Duodenal mucosa (tissue), 2 donors: ENCODE measurements at regions not wholly inside any gene's neighbourhood (a gene's known extent, or its start where the extent isn't known, plus 50 kb on each side); places are given as distances from the start of the nearest gene placed in this dataset.

Experiments used
- H3K27ac ChIP-seq: one replicate; pipeline ENCODE4 v1.7.0; 2013; ENCODE audit warnings: low read depth, low read length
- H3K27me3 ChIP-seq, 2 donors: one replicate each; pipeline ENCODE4 v1.7.0; 2013; ENCODE audit warnings: low read length in 2 of 2, control low read depth in 1 of 2; ENCODE audit not compliant: insufficient read depth in 2 of 2, control insufficient read depth in 1 of 2
- H3K36me3 ChIP-seq, 2 donors: one replicate each; pipeline ENCODE4 v1.7.0; 2013; ENCODE audit warnings: low read length in 2 of 2, control low read depth in 1 of 2; ENCODE audit not compliant: insufficient read depth in 2 of 2, control insufficient read depth in 1 of 2
- H3K4me1 ChIP-seq, 2 donors: one replicate each; pipeline ENCODE4 v1.7.0; 2013; ENCODE audit warnings: low read length in 2 of 2, control low read depth in 1 of 2; ENCODE audit not compliant: insufficient read depth in 2 of 2, control insufficient read depth in 1 of 2
- H3K4me3 ChIP-seq, 2 donors: one replicate each; pipeline ENCODE4 v1.7.0; 2013; ENCODE audit warnings: low read length in 2 of 2, low read depth in 1 of 2
- H3K9ac ChIP-seq, 2 donors: one replicate each; pipeline ENCODE4 v1.7.0; 2013; ENCODE audit warnings: low read length in 2 of 2, low read depth in 1 of 2
- H3K9me3 ChIP-seq, 2 donors: one replicate each; pipeline ENCODE4 v1.7.0; 2013; ENCODE audit warnings: low read length in 2 of 2, control low read depth in 1 of 2; ENCODE audit not compliant: control insufficient read depth in 1 of 2

DNA sequence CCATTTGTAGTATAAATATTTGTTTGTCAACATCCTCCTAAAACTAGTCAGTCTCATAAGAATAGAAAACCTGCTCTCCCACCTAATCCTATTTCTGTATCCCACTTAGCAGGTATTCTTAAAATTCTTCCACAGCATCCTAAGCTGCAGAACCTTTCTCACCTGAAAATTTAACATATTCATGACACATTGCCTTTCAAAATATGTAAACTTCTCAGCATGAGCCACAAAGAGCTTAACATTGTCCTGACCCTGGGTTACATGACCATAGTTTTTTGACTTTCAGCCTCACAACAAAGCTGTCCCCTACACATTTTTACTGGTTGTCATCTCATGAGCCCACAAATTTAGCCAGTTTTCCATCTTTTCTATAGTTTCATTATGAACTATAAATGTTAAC, 712.1 kb downstream of the LTN1 start:
- H3K9me3 ChIP-seq = no peaks in the 10 kb centered on the region
- no peak overlapping the region for H3K4me3 ChIP-seq
- no peak overlapping the region for H3K9ac ChIP-seq
- H3K4me1 ChIP-seq = peaks cover 0 to 8% of the 10 kb centered on the region in 2 donors
- H3K27ac ChIP-seq = no peak overlapping the region
- no peaks in the 10 kb centered on the region for H3K27me3 ChIP-seq
- peaks cover 0 to under 1% of the 10 kb centered on the region in 2 donors for H3K36me3 ChIP-seq

DNA sequence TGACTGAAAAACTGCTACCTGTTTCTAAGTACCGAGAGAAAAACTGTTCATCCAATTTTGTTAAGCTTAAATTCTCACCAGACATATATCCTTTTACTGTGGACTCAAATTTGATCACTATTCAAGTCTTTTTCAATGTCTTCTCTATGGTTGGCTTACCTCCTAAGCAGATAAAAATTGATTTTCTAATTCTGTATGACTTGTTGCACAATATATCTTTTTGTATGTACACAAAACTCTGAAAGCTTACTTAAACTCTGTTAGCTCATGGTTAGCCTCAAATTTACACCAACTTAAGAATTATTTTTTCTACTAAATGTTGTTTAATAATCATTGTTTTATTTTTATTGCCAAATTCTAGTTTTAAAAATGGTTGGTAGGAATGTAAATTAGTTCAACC, 715.4 kb downstream of the LTN1 start:
- Histone ChIP-seq H3K36me3 (peaks cover 0 to 5% of the 10 kb centered on the region in 2 donors), H3K9ac (no peak overlapping the region), H3K4me3 (no peak overlapping the region), H3K9me3 (no peaks in the 10 kb centered on the region), H3K27me3 (no peaks in the 10 kb centered on the region), H3K4me1 (no peaks in the 10 kb centered on the region), H3K27ac (no peak overlapping the region)

DNA sequence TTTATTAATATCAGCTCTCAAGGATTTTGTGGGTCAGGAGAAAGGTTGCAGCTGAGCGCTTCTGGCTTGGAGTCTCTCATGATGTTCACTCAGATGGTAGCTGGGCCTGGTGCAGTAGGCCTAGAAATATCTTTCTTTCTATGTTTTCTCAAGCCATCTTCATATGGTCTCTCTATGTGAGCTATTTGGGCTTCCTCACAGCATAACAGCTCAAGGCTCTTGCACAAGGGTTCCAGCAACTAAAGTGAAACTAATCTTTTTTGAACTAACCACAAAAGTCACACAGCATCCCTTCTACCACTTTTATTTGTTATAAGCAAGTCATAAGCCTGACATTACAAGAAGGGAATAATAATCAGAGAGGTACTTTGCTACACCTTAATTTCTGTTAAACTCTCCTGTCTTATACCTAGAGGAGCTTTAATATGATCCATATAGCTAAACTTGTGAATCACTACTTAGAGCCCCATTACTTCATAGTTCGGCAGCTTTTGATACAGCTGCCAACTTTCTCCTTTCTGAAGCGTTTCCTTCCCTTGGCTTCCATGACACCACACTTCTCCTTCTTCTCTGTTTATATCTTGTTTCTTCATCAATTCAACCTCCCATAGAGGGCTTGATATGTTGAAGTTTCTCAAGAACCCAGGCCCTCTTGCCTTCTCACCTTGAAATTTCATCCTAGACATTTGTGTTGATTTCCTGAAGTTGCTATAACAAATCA, 720.2 kb downstream of the LTN1 start:
- H3K27me3 ChIP-seq = no peaks in the 10 kb centered on the region
- no peak overlapping the region for H3K9ac ChIP-seq
- no peaks in the 10 kb centered on the region for H3K4me1 ChIP-seq
- H3K4me3 ChIP-seq = no peak overlapping the region
- H3K36me3 ChIP-seq = peaks cover 0 to 5% of the 10 kb centered on the region in 2 donors
- no peak overlapping the region for H3K27ac ChIP-seq
- H3K9me3 ChIP-seq = no peaks in the 10 kb centered on the region

DNA sequence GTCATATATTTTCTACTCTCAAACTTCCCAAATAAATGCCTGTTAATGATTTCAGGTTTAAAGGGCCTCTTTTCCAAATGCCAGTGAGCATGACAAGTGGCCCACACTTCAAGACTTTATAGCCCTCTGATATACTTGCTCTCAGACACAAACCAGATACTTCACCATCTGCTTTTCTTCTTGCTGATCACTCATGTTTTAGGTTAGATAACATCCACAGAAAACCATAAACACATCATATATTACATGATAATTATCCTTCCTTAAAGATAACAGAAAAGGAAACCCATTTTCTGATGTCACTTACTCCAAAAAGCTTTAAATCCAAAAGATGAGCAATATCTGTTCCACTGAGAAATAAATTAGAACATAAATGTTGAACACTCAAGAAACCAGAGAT, 723.5 kb downstream of the LTN1 start:
- no peak overlapping the region for H3K4me3 ChIP-seq
- no peaks in the 10 kb centered on the region for H3K36me3 ChIP-seq
- no peaks in the 10 kb centered on the region for H3K9me3 ChIP-seq
- no peak overlapping the region for H3K27ac ChIP-seq
- H3K4me1 ChIP-seq = no peaks in the 10 kb centered on the region
- H3K9ac ChIP-seq = no peak overlapping the region
- H3K27me3 ChIP-seq = no peaks in the 10 kb centered on the region

DNA sequence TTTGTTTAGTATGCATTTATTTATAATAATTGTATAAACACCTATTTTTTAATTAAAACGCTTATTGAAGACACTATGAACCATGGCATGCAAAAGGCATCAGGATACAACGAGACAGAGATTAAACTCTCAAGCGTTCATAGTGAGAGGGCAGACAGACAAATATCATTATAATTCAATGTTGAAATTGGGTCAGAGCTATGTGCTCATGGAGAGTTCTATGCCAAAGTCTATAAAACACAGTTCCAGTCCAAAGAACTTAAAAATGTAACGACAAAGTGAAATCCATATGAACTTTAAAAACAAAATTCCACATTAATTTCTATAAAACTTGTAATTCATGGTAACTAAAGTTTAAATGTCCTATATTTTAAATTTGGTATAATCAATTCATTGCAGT, 724.0 kb downstream of the LTN1 start:
- Histone ChIP-seq H3K4me1 (no peaks in the 10 kb centered on the region), H3K4me3 (no peak overlapping the region), H3K9me3 (no peaks in the 10 kb centered on the region), H3K27me3 (no peaks in the 10 kb centered on the region), H3K36me3 (no peaks in the 10 kb centered on the region), H3K9ac (no peak overlapping the region), H3K27ac (no peak overlapping the region)

DNA sequence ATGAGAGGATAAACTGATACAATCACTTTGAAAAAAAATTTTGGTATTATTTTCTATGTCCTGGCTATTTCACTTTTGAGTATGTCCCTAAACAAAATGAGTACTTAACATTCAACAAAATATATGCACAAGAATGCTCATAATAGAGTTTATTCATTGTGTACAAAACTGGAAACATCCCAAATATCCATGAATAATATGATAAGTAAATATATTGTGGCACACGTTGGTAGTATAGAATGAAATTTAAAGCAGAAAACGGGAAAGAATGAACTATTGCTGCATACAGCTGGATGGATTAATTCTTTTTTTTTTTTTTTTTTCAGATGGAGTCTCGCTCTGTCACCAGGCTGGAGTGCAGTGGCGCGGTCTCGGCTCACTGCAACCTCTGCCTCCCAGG, 725.2 kb downstream of the LTN1 start:
- Histone ChIP-seq H3K27me3 (no peaks in the 10 kb centered on the region), H3K9ac (no peak overlapping the region), H3K4me3 (no peak overlapping the region), H3K36me3 (no peaks in the 10 kb centered on the region), H3K27ac (no peak overlapping the region), H3K9me3 (no peaks in the 10 kb centered on the region), H3K4me1 (no peaks in the 10 kb centered on the region)

DNA sequence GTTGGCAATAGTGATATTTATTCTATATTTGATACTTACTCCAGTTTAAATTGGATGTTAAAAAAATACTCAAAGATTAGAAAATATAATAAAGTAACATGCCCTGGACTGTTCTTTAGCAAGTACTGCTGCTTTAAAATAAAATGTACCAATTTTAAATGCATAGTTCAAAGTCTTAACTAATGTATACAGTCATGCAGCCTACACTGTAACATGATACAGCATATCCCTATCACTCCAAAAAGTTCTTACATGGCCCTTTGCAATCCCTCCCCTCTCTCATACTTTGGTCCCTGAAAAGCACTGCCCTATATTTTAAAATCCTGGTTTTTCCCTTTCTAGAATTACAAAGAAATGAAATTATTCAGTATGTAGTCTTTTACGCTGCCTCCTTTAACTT, 726.6 kb downstream of the LTN1 start:
- Histone ChIP-seq H3K9ac (no peak overlapping the region), H3K4me3 (no peak overlapping the region), H3K9me3 (no peaks in the 10 kb centered on the region), H3K27ac (no peak overlapping the region), H3K4me1 (no peaks in the 10 kb centered on the region), H3K36me3 (no peaks in the 10 kb centered on the region), H3K27me3 (no peaks in the 10 kb centered on the region)

DNA sequence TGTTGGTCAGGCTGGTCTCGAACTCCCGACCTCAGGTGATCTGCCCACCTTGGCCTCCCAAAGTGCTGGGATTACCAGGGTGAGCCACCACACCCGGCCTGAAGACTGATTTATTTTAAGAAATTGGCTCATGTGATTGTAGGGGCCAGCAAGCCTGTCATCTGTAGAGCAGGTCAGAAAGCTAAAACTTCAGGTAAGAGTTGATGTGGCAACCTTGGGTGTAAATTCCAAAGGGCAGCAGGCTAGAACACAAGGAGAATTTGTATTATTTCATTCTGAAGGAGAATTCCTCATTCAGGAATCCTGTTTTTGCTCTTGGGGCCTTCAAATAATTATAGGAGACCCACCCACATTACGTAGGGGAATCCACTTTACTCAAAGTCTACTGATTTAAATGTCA, 728.7 kb downstream of the LTN1 start:
- H3K36me3 ChIP-seq = no peaks in the 10 kb centered on the region
- no peaks in the 10 kb centered on the region for H3K27me3 ChIP-seq
- H3K4me3 ChIP-seq = no peak overlapping the region
- H3K9me3 ChIP-seq = no peaks in the 10 kb centered on the region
- no peak overlapping the region for H3K9ac ChIP-seq
- no peak overlapping the region for H3K27ac ChIP-seq
- H3K4me1 ChIP-seq = no peaks in the 10 kb centered on the region

DNA sequence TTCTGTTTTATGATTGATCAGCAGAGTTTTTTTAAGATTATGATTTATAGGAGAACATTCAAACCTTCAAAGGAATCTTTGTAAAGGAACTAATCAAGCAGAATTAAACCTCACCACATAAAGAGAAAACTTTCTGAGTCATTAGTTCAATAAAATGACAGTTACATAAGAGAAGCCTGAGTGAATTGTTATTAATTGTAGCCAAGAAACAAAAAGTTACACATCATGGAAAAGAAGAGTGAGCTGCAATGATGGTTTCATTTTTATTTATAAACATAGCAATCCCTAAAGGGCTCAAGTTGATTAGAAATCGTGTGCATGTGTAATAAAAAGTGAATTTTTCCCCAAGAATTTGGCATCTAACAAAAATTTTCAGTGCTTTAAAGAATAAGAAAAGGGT, 731.4 kb downstream of the LTN1 start:
- Histone ChIP-seq H3K27ac (no peak overlapping the region), H3K4me1 (peaks cover 0 to 10% of the 10 kb centered on the region in 2 donors), H3K36me3 (no peaks in the 10 kb centered on the region), H3K4me3 (no peak overlapping the region), H3K27me3 (no peaks in the 10 kb centered on the region), H3K9me3 (no peaks in the 10 kb centered on the region), H3K9ac (no peak overlapping the region)

DNA sequence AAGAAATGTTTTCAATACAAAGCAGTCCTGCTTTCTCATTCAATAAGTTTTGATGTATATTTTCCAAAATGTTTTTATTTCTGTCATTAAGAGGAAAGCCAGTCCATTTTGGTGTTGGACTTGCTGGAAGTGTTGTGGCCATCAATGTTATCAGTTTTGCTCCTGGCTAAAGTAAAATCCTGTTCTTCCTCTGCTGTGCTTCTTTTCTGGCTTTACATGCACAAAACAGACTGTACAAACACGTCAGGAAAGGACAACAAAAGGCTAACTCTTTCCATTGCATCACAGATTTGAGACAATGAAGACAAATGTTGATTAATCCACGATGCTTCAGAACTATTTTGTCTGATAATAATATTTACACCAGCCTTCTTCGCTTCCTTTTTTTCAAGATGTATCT, 735.4 kb downstream of the LTN1 start:
- H3K9me3 ChIP-seq = no peaks in the 10 kb centered on the region
- H3K4me3 ChIP-seq = no peak overlapping the region
- H3K27ac ChIP-seq = no peak overlapping the region
- peaks cover 0 to 11% of the 10 kb centered on the region in 2 donors for H3K4me1 ChIP-seq
- H3K9ac ChIP-seq = no peak overlapping the region
- H3K36me3 ChIP-seq = no peaks in the 10 kb centered on the region
- H3K27me3 ChIP-seq = no peaks in the 10 kb centered on the region

DNA sequence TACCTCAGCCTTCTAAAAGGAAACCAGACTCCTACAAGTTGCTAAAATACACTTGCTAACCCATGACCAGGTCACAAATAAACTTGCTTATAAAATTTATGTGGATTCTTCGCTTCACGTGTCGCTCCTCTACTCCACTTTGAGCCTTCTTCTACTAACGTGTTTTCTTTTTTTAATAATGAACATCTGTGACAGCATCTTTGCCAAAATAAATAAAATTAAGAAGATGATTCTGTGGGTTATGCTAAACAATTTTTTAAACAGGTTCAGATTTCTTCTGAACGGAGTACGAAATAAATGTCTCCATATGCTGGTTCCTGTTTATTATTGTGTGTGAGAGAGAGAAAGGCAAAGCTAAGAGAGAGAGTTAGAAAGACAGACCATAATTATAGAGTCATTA, 735.8 kb downstream of the LTN1 start:
- Histone ChIP-seq H3K9ac (no peak overlapping the region), H3K4me1 (peaks cover 0 to 11% of the 10 kb centered on the region in 2 donors), H3K36me3 (no peaks in the 10 kb centered on the region), H3K9me3 (no peaks in the 10 kb centered on the region), H3K4me3 (no peak overlapping the region), H3K27ac (no peak overlapping the region), H3K27me3 (no peaks in the 10 kb centered on the region)
